GM12801 (cell line): ENCODE measurements at regions not wholly inside any gene's neighbourhood (a gene's known extent, or its start where the extent isn't known, plus 50 kb on each side); places are given as distances from the start of the nearest gene placed in this dataset.

Experiments
- CTCF ChIP-seq: IDR thresholded peaks from one replicate; pipeline ENCODE4 v1.5.1; 2011; ENCODE audit warnings: control low read depth; ENCODE audit not compliant: insufficient read length; ENCODE audit errors: extremely low read depth

GRCh38 chr2:43163584-43164270 is 62.7 kb downstream of the ZFP36L2 start:
- TF ChIP-seq CTCF, result no peak

- no peak for TF ChIP-seq CTCF
Measured at GRCh38 chr2:43162511-43162776, 64.0 kb downstream of the ZFP36L2 start.

- no peak for TF ChIP-seq CTCF
Measured at GRCh38 chr2:43161650-43162510, 64.5 kb downstream of the ZFP36L2 start.

GRCh38 chr2:43160778-43161177 is 65.6 kb downstream of the ZFP36L2 start:
- no peak for TF ChIP-seq CTCF

GRCh38 chr2:43159797-43160196 is 66.6 kb downstream of the ZFP36L2 start:
- no peak for TF ChIP-seq CTCF

GRCh38 chr2:43158259-43158880 is 68.0 kb downstream of the ZFP36L2 start:
- no peak for TF ChIP-seq CTCF

- no peak for TF ChIP-seq CTCF
Measured at GRCh38 chr2:43157506-43158246, 68.7 kb downstream of the ZFP36L2 start.
